Naive thymus-derived CD4-positive, alpha-beta T cell (primary cell): ENCODE measurements at regions not wholly inside any gene's neighbourhood (a gene's known extent, or its start where the extent isn't known, plus 50 kb on each side); places are given as distances from the start of the nearest gene placed in this dataset.

ENCODE experiments used
- ATAC-seq: fragments of 150-1000 bp; cut with Tn5 transposase; 2 replicates; pipeline ENCODE4 v1.10.0; 2021; ENCODE audit warnings: mild to moderate bottlenecking, moderate library complexity
- CTCF ChIA-PET: fragments of 350-600 bp; sonication (Branson Sonifier 250); formaldehyde crosslinking; loops from one replicate; lab custom pipeline; 2021; ENCODE audit warnings: antibody characterized with exemption; lab: Charles Lee
- POLR2A ChIA-PET: fragments of 350-600 bp; sonication (Branson Sonifier 250); formaldehyde crosslinking; loops from one replicate; lab custom pipeline; 2021; ENCODE audit warnings: antibody characterized with exemption, inconsistent platforms; lab: Charles Lee
- DNase-seq, 9 donors: peaks; one replicate each; pipeline versions ENCODE4 v3.0.0 to v3.0.0-alpha.2; 2020 to 2022; ENCODE audit warnings: mixed read lengths in 1 of 9
- H3K27ac ChIP-seq: one replicate; pipeline ENCODE4 v1.7.0; 2013; ENCODE audit warnings: mild to moderate bottlenecking, low read depth, low read length, moderate library complexity
- H3K27me3 ChIP-seq, 2 donors: one replicate each; pipeline ENCODE4 v1.7.0; 2013; ENCODE audit warnings: low read length in 2 of 2, mild to moderate bottlenecking in 2 of 2, moderate library complexity in 2 of 2; ENCODE audit not compliant: control insufficient read depth in 2 of 2, insufficient read depth in 2 of 2
- H3K36me3 ChIP-seq, 3 experiments: 1 replicate in 2 of 3; 2 replicates in 1 of 3; pipeline ENCODE4 v1.7.0; 2013; ENCODE audit warnings: low read length in 3 of 3, mild to moderate bottlenecking in 3 of 3, moderate library complexity in 1 of 3; ENCODE audit not compliant: insufficient read depth in 3 of 3, control insufficient read depth in 2 of 3
- H3K4me1 ChIP-seq, 2 donors: one replicate each; pipeline ENCODE4 v1.7.0; 2013; ENCODE audit warnings: low read length in 2 of 2, mild to moderate bottlenecking in 2 of 2, moderate library complexity in 1 of 2; ENCODE audit not compliant: control insufficient read depth in 2 of 2, insufficient read depth in 2 of 2
- H3K4me3 ChIP-seq: 2 replicates; pipeline ENCODE4 v1.7.0; 2013; ENCODE audit warnings: mild to moderate bottlenecking, low read length
- H3K9me3 ChIP-seq, 3 experiments: 1 replicate in 2 of 3; 2 replicates in 1 of 3; pipeline ENCODE4 v1.7.0; 2013; ENCODE audit warnings: low read length in 3 of 3; ENCODE audit not compliant: control insufficient read depth in 2 of 3
- H3K27ac Mint-ChIP-seq, 9 donors: one replicate each; pipeline ENCODE4 v1.8.0; 2020 to 2022; ENCODE audit warnings: mixed read lengths in 9 of 9, mild to moderate bottlenecking in 8 of 9, moderate library complexity in 5 of 9, inconsistent platforms in 2 of 9
- H3K27me3 Mint-ChIP-seq, 5 donors: one replicate each; pipeline ENCODE4 v1.8.0; 2021 to 2022; ENCODE audit warnings: mixed read lengths in 5 of 5, mild to moderate bottlenecking in 1 of 5
- H3K36me3 Mint-ChIP-seq, 5 donors: one replicate each; pipeline ENCODE4 v1.8.0; 2020 to 2022; ENCODE audit warnings: mixed read lengths in 5 of 5, mild to moderate bottlenecking in 3 of 5, inconsistent platforms in 1 of 5
- H3K4me1 Mint-ChIP-seq, 7 donors: one replicate each; pipeline ENCODE4 v1.8.0; 2020 to 2022; ENCODE audit warnings: mixed read lengths in 7 of 7, mild to moderate bottlenecking in 3 of 7, inconsistent platforms in 1 of 7
- H3K4me3 Mint-ChIP-seq, 10 donors: one replicate each; pipeline ENCODE4 v1.8.0; 2020 to 2022; ENCODE audit warnings: mild to moderate bottlenecking in 10 of 10, mixed read lengths in 10 of 10, moderate library complexity in 6 of 10, inconsistent platforms in 2 of 10
- H3K9me3 Mint-ChIP-seq, 11 donors: one replicate each; pipeline ENCODE4 v1.8.0; 2020 to 2022; ENCODE audit warnings: mixed read lengths in 11 of 11, mild to moderate bottlenecking in 4 of 11, inconsistent platforms in 1 of 11, moderate library complexity in 1 of 11
- intact Hi-C, 2 donors: fragments of 100-400 bp; cut with micrococcal nuclease; formaldehyde crosslinking; loops; one replicate each; pipeline ENCODE4 v1.15.1; 2023

GRCh38 chr16:86418981-86419380, 91.3 kb upstream of the FOXF1 start:
- H3K36me3 ChIP-seq: no peaks in the 10 kb centered on the region
- peaks cover 0 to 5% (median 0%) of the 10 kb centered on the region in 7 donors for H3K4me1 Mint-ChIP-seq
- H3K27me3 Mint-ChIP-seq: peaks cover 0 to 12% (median 0%) of the 10 kb centered on the region in 5 donors
- DNase-seq (no peak), ATAC-seq (no peak)
- no peak overlapping the region for H3K27ac ChIP-seq
- peaks cover 0 to 38% (median 4%) of the 10 kb centered on the region in 11 donors for H3K9me3 Mint-ChIP-seq
- no peak overlapping the region for H3K4me3 ChIP-seq
- no peaks in the 10 kb centered on the region for H3K4me1 ChIP-seq
- H3K27ac Mint-ChIP-seq: no peak overlapping the region
- peaks cover 0 to 5% (median 0%) of the 10 kb centered on the region in 3 experiments for H3K9me3 ChIP-seq
- intact Hi-C loops: no loop called here
- peaks cover 0 to 4% (median 0%) of the 10 kb centered on the region in 5 donors for H3K36me3 Mint-ChIP-seq
- ChIA-PET CTCF (no interaction called here), POLR2A (no interaction called here)
- no peak overlapping the region for H3K4me3 Mint-ChIP-seq
- no peaks in the 10 kb centered on the region for H3K27me3 ChIP-seq

- ChIA-PET CTCF (no interaction called here), POLR2A (no interaction called here)
- peaks cover 0 to 38% (median 4%) of the 10 kb centered on the region in 11 donors for H3K9me3 Mint-ChIP-seq
- Histone ChIP-seq H3K9me3 (peaks cover 0 to 5% (median 0%) of the 10 kb centered on the region in 3 experiments), H3K4me3 (no peak overlapping the region), H3K27ac (no peak overlapping the region), H3K27me3 (no peaks in the 10 kb centered on the region), H3K36me3 (no peaks in the 10 kb centered on the region), H3K4me1 (no peaks in the 10 kb centered on the region)
- no peak overlapping the region for H3K27ac Mint-ChIP-seq
- H3K27me3 Mint-ChIP-seq: peaks cover 0 to 12% (median 0%) of the 10 kb centered on the region in 5 donors
- DNase-seq (no peak), ATAC-seq (no peak)
- H3K36me3 Mint-ChIP-seq: peaks cover 0 to 4% (median 0%) of the 10 kb centered on the region in 5 donors
- no peak overlapping the region for H3K4me3 Mint-ChIP-seq
- peaks cover 0 to 5% (median 0%) of the 10 kb centered on the region in 7 donors for H3K4me1 Mint-ChIP-seq
- intact Hi-C loops: no loop called here
These were observed 90.8 kb upstream of the FOXF1 start for GRCh38 chr16:86419518-86419917.

- ATAC-seq: no peak
- CTCF ChIA-PET: no interaction called here
- Histone ChIP-seq H3K4me1 (no peaks in the 10 kb centered on the region), H3K4me3 (no peak overlapping the region), H3K27ac (no peak overlapping the region), H3K9me3 (peaks cover 0 to 5% (median 0%) of the 10 kb centered on the region in 3 experiments), H3K27me3 (no peaks in the 10 kb centered on the region), H3K36me3 (no peaks in the 10 kb centered on the region)
- peaks cover 0 to 32% (median 4%) of the 10 kb centered on the region in 11 donors for H3K9me3 Mint-ChIP-seq
- no peak overlapping the region for H3K27ac Mint-ChIP-seq
- intact Hi-C loops: no loop called here
- H3K4me1 Mint-ChIP-seq: no peaks in the 10 kb centered on the region
- no peak overlapping the region for H3K4me3 Mint-ChIP-seq
- H3K36me3 Mint-ChIP-seq: peaks cover 0 to 4% (median 0%) of the 10 kb centered on the region in 5 donors
- peaks cover 0 to 7% (median 4%) of the 10 kb centered on the region in 5 donors for H3K27me3 Mint-ChIP-seq
- POLR2A ChIA-PET: no interaction called here
- no peak for DNase-seq
These were observed 88.3 kb upstream of the FOXF1 start for GRCh38 chr16:86421995-86422394.

GRCh38 chr16:86424398-86424797, 85.9 kb upstream of the FOXF1 start:
- no peaks in the 10 kb centered on the region for H3K4me1 Mint-ChIP-seq
- DNase-seq (no peak), ATAC-seq (no peak)
- no peak overlapping the region for H3K4me3 ChIP-seq
- H3K4me1 ChIP-seq: no peaks in the 10 kb centered on the region
- H3K27ac Mint-ChIP-seq: no peak overlapping the region
- no peak overlapping the region for H3K4me3 Mint-ChIP-seq
- H3K36me3 Mint-ChIP-seq: peaks cover 0 to 4% (median 0%) of the 10 kb centered on the region in 5 donors
- intact Hi-C loops: no loop called here
- ChIA-PET CTCF (no interaction called here), POLR2A (no interaction called here)
- peaks cover 0 to 19% (median 0%) of the 10 kb centered on the region in 5 donors for H3K27me3 Mint-ChIP-seq
- H3K27ac ChIP-seq: no peak overlapping the region
- H3K9me3 ChIP-seq: peaks cover 0 to 5% (median 0%) of the 10 kb centered on the region in 3 experiments
- H3K27me3 ChIP-seq: no peaks in the 10 kb centered on the region
- no peaks in the 10 kb centered on the region for H3K36me3 ChIP-seq
- peaks cover 0 to 28% (median 4%) of the 10 kb centered on the region in 11 donors for H3K9me3 Mint-ChIP-seq

GRCh38 chr16:86424985-86425384, 85.3 kb upstream of the FOXF1 start:
- H3K4me3 ChIP-seq: no peak overlapping the region
- peaks cover 0 to 5% (median 0%) of the 10 kb centered on the region in 3 experiments for H3K9me3 ChIP-seq
- H3K36me3 ChIP-seq: no peaks in the 10 kb centered on the region
- no peaks in the 10 kb centered on the region for H3K4me1 ChIP-seq
- Mint-ChIP-seq H3K36me3 (peaks cover 0 to 4% (median 0%) of the 10 kb centered on the region in 5 donors), H3K4me3 (no peak overlapping the region), H3K4me1 (no peaks in the 10 kb centered on the region), H3K9me3 (peaks cover 0 to 28% (median 4%) of the 10 kb centered on the region in 11 donors), H3K27ac (no peak overlapping the region), H3K27me3 (peaks cover 0 to 19% (median 0%) of the 10 kb centered on the region in 5 donors)
- no peak overlapping the region for H3K27ac ChIP-seq
- intact Hi-C loops: no loop called here
- DNase-seq (no peak), ATAC-seq (no peak)
- no peaks in the 10 kb centered on the region for H3K27me3 ChIP-seq
- CTCF ChIA-PET: no interaction called here
- POLR2A ChIA-PET: no interaction called here

- Histone ChIP-seq H3K4me1 (no peaks in the 10 kb centered on the region), H3K36me3 (no peaks in the 10 kb centered on the region), H3K4me3 (no peak overlapping the region), H3K27me3 (no peaks in the 10 kb centered on the region), H3K9me3 (peaks cover 0 to 5% (median 0%) of the 10 kb centered on the region in 3 experiments), H3K27ac (no peak overlapping the region)
- H3K4me1 Mint-ChIP-seq: no peaks in the 10 kb centered on the region
- DNase-seq (no peak), ATAC-seq (no peak)
- peaks cover 0 to 19% (median 0%) of the 10 kb centered on the region in 5 donors for H3K27me3 Mint-ChIP-seq
- CTCF ChIA-PET: no interaction called here
- H3K27ac Mint-ChIP-seq: no peak overlapping the region
- H3K9me3 Mint-ChIP-seq: peaks cover 0 to 21% (median 2%) of the 10 kb centered on the region in 11 donors
- POLR2A ChIA-PET: no interaction called here
- H3K4me3 Mint-ChIP-seq: no peak overlapping the region
- intact Hi-C loops: no loop called here
- H3K36me3 Mint-ChIP-seq: peaks cover 0 to 3% (median 0%) of the 10 kb centered on the region in 5 donors
These were observed 84.2 kb upstream of the FOXF1 start for GRCh38 chr16:86426063-86426642.

- no peak overlapping the region for H3K4me3 ChIP-seq
- ChIA-PET CTCF (no interaction called here), POLR2A (no interaction called here)
- Mint-ChIP-seq H3K9me3 (peaks cover 0 to 11% (median 2%) of the 10 kb centered on the region in 11 donors), H3K27me3 (peaks cover 0 to 19% (median 0%) of the 10 kb centered on the region in 5 donors), H3K36me3 (no peaks in the 10 kb centered on the region), H3K27ac (no peak overlapping the region), H3K4me3 (no peak overlapping the region), H3K4me1 (no peaks in the 10 kb centered on the region)
- no peaks in the 10 kb centered on the region for H3K9me3 ChIP-seq
- no peaks in the 10 kb centered on the region for H3K36me3 ChIP-seq
- no peaks in the 10 kb centered on the region for H3K4me1 ChIP-seq
- DNase-seq (no peak), ATAC-seq (no peak)
- no peak overlapping the region for H3K27ac ChIP-seq
- no peaks in the 10 kb centered on the region for H3K27me3 ChIP-seq
- intact Hi-C loops: no loop called here
These were observed 82.9 kb upstream of the FOXF1 start for GRCh38 chr16:86427433-86427851.
